ENCODE measurements at regions not wholly inside any gene's neighbourhood (a gene's known extent, or its start where the extent isn't known, plus 50 kb on each side); places are given as distances from the start of the nearest gene placed in this dataset.
"Not testable (repeated sequence)": the region's sequence is repeated elsewhere in the genome, so short reads cannot be mapped to it uniquely, and the experiment has no call there.

DNA sequence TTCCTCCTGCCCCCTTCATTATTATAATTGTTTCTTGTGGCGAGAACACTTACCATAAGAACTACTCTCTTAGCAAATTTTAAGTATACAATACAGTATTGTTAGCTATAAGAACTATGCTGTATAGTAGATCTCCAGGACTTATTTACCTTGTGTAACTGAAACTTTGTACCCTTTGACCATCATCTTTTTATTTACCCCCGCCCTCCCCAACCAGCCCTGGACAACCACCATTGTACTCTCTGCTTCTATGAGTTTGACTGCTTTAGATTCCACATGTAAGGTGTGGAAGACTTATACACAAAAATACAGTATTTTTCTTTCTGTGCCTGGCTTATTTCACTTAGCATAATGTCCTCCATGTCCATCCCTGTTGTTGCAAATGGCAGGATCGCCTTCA lies 161.1 kb downstream of the PHF8 start:
- no peak for DNase-seq (ENCODE audit: insufficient read length, low spot score)
- no peak for FAIRE-seq

GRCh38 chrX:53882331-53882730 lies 161.9 kb downstream of the PHF8 start:
- no peak for FAIRE-seq
- no peak for DNase-seq (ENCODE audit: insufficient read length, low spot score)

DNA sequence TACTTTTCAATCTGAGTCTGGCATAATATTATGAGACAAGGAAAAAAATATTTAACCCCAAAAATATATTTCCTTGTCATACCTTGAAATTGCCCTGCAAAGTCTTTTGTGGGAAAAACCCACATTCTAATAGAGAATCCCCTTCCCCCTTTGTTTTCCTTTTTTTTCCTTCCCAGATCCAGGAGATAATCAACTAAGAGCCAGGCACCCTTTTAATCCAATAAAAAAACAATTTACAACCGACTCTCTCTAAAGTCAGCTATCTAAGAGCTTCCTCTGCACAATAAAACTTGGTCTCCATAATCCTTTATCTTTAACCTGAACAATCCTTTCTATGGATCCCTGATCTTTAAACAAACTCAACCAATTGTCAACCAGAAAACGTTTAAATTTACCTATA lies 163.5 kb downstream of the PHF8 start:
- not testable (repeated sequence) for DNase-seq (ENCODE audit: insufficient read length, low spot score); FAIRE-seq

DNA sequence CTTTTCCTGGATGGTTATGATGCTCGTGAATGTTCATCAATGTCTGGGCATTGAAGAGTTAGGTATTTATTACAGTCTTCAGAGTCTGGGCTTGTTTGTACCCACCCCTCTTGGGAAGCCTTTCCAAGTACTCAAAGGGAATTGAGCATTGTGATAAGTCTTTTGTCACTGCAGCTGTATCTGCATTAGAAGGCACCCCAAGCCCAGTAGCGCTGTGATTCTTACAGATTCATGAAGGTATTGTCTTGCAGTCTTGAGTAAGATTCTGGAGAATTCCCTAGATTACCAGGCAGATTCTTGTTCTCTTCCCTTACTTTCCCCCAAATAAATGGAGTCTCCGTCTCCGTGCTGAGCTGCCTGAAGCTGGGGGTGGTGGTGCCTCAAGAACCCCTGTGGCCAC lies 173.4 kb upstream of the HUWE1 start:
- no peak for DNase-seq (ENCODE audit: insufficient read length, low spot score)
- no peak for FAIRE-seq

DNA sequence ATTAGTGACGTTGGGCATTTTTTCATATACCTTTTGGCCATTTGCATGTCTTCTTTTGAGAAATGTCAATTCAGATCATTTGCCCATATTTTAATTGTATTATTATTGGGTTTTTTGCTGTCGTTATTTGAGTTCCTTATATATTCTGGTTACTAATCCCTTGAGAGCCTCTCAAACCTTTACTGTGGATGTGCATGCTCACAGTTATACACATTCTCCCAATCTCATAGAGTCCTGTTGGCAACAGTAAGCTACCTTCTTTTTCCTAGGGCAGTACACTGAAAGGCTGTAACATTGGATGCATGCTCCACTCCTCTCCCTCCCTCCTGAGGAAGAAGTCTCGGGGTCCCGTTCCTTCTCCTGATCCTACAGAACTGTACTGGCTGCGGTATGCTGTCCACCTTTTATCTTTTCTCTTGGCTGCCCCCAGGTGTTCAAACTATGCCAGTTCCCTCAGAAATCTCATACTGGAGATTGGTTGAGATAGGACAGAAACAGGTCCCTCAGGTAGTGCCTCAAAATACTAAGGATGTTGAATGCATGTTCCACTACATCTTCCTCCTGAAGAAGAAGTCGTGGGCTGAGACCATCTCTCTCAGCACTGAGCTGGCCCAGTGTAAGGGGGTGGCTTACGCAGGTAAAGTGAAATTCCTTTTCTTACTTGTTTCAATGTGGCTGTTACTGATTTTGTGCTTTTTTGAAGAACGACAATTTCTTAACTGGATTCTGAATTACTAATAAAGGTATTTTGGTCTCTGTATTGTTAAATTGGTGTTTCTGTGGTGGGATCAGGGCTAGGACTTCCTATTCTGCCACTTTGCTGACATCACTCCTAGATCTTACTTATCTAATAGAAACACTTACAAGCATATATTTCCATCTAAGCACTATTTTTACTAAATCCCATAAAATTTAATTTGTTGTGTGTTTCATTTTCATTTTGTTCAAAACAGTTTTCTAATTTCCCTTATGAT lies 145.4 kb upstream of the HUWE1 start:
- DNase-seq (ENCODE audit: insufficient read length, low spot score) (peak; percentile 9), FAIRE-seq (peak; percentile 99)

- no peak for FAIRE-seq
- no peak for DNase-seq (ENCODE audit: insufficient read length, low spot score)
Measured at GRCh38 chrX:53824686-53825085, 138.2 kb upstream of the HUWE1 start.

GRCh38 chrX:53818115-53818514 lies 131.6 kb upstream of the HUWE1 start:
- DNase-seq (ENCODE audit: insufficient read length, low spot score): not testable (repeated sequence)
- FAIRE-seq: peak; percentile 88

DNA sequence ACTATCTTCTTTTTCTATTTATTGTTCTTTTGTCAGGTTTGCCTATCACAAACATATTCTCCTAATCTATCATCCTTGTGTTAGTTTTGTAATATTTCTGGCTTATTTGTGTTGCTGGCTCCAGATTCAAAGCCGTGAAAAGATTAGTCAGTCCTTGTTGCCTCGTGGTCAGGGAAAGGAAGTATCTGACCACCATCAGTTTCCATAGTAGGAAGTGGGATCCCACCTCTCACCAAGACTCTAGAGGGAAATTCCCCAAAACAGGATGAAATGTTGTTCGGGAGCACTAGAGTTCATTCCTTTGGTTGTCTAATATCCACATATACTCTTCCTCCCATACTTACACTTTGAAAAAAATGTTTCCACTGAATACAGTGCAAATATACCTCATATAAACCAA lies 131.0 kb upstream of the HUWE1 start:
- DNase-seq (ENCODE audit: insufficient read length, low spot score) (no peak), FAIRE-seq (peak; percentile 71)

- no peak for FAIRE-seq
- no peak for DNase-seq (ENCODE audit: insufficient read length, low spot score)
Measured at GRCh38 chrX:53813670-53814440, 127.3 kb upstream of the HUWE1 start.

DNA sequence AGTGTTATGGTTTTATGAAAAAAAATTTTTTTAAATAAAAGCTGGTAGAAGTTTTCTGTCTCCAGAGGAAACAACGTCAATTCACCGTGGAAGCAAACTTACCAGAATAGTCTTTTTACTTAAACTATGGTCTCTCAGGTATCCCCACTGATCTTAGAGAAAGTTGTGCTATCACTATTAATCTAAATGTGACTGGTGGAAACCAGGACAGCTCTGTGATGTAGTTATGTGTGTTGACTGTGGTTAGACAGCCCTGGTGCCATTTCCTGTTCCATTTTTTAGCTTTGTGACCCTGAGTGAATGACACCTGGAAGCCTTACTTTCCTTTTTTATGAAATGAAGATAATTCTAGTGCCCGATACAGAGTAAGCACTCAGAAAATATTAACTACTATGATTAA lies 111.8 kb upstream of the HUWE1 start:
- DNase-seq (ENCODE audit: insufficient read length, low spot score) (no peak), FAIRE-seq (peak; percentile 68)

DNA sequence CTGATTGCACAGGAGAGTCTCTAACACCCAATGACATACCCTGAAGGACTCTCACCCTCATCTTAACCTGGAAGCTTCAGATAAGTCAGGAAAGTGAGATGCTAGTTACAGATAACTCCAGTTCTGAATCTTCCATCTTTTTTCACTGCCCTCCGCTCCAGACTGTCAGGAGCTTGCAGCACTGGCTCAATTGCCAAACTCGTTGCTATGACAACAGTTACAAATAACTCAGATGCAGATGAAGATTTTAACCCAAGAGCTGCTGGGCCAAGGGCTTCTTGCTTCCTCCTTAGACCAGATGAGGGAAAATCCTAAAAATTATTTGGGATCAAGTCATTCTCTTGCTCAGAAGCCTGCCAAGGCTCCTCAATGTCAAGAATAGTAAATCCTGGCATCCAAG lies 109.1 kb upstream of the HUWE1 start:
- FAIRE-seq (no peak), DNase-seq (ENCODE audit: insufficient read length, low spot score) (no peak)

GRCh38 chrX:53794181-53794580 lies 107.7 kb upstream of the HUWE1 start:
- FAIRE-seq (no peak), DNase-seq (ENCODE audit: insufficient read length, low spot score) (no peak)

- FAIRE-seq: no peak
- DNase-seq (ENCODE audit: insufficient read length, low spot score): no peak
Measured at GRCh38 chrX:53768865-53769264, 82.3 kb upstream of the HUWE1 start.

GRCh38 chrX:53768451-53768850 lies 81.9 kb upstream of the HUWE1 start:
- FAIRE-seq: no peak
- no peak for DNase-seq (ENCODE audit: insufficient read length, low spot score)

GRCh38 chrX:53767544-53767943 lies 81.0 kb upstream of the HUWE1 start:
- no peak for DNase-seq (ENCODE audit: insufficient read length, low spot score)
- no peak for FAIRE-seq

DNA sequence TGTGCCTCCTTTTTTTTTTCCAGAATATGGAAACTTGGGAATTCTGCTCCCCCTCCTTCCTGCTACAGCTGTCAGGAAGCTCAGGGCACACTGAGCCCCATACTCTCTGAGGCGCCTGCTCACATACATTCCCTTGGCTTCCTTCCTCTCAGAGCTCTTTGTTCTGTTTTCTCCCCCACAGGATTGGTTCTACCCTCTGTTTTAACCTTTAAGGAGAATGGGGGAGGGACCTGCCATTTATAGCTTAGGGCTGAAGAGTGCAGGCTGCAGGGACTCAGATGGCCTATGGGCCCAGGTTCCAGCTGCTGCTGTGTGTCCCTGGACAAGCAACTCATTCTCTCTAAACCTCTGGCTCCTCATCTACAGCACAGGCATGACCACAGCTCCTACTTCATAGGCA lies 70.7 kb upstream of the HUWE1 start:
- not testable (repeated sequence) for FAIRE-seq; DNase-seq (ENCODE audit: insufficient read length, low spot score)

DNA sequence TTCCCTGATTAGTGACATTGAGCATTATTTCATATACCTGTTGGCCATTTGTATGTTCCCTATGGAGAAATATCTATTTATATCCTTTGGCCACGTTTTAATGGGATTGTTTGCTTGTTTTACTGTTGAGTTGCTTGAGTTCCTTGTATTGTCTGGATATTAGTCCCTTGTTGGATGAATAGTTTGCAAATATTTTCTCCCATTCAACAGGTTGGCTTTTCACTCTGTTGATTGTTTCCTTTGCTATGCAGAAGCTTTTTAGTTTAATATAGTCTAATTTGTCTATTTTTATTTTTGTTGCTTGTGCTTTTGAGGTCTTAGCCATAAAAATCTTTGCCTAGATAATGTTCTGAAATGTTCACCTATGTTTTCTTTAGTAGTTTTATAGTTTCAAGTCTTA lies 60.2 kb upstream of the HUWE1 start:
- DNase-seq (ENCODE audit: insufficient read length, low spot score) (no peak), FAIRE-seq (no peak)

DNA sequence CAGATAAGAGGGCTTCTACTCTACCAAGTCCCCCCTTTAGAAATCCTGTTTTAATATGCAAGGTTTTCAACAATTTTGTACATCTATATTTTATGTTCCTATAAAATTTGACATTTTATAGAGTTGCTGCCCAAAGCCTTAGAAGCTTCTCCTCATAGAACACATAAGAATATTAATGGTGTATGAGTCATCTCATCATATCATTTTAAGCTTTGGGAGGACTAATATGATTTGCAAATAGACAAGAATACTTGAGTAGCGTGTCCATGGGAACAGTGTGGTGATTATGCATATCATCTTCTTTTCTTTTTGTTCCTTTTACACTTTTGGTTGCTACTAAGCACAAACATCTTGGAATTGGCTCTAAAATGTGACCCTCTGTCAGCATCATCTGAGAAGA lies 56.7 kb upstream of the HUWE1 start:
- FAIRE-seq: peak; percentile 74
- no peak for DNase-seq (ENCODE audit: insufficient read length, low spot score)

DNA sequence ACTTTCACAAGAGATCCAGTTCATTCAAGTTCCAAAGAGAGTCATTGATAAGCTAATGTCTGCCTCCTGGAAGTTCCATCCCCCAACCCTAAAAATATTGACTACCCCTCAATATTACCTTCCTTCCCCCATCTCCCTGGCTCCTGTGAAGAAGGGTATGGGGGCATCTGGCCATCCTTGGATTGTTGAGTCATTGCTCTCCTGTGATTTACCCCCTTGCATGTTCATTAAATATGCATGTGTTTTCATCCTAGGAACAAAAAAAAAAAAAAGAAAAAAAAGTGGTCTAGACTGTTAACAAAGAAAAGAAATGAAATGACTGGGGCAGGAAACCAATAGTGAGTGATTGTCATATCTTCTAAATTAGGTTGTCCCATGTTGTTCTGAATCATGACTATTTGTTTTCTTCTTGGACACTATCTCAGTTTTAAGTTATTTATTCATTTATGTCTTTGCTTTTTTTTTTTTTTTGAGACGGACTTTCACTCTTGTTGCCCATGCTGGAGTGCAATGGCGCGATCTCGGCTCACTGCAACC lies 51.9 kb upstream of the HUWE1 start:
- no peak for DNase-seq (ENCODE audit: insufficient read length, low spot score)
- no peak for FAIRE-seq

Measured in GM19239 (cell line).